SK-N-SH treated with all-trans-retinoic acid at 6 μM for 48 hours (cell line): ENCODE measurements at regions not wholly inside any gene's neighbourhood (a gene's known extent, or its start where the extent isn't known, plus 50 kb on each side); places are given as distances from the start of the nearest gene placed in this dataset.

Experiments
- ATAC-seq: fragments of 200-7000 bp; cut with Tn5 transposase; 3 replicates; pipeline ENCODE4 v1.9.1; 2020; ENCODE audit warnings: mild to moderate bottlenecking, moderate library complexity
- ARNTL ChIP-seq: fragments of 450-650 bp; formaldehyde crosslinking; IDR thresholded peaks from 2 replicates; pipeline ENCODE4 v1.5.0; 2020; ENCODE audit warnings: low read depth, mild to moderate bottlenecking, moderate library complexity, borderline replicate concordance
- CREB5 ChIP-seq: fragments of 250-450 bp; sonication (Bioruptor Pico); IDR thresholded peaks from 2 replicates; pipeline ENCODE4 v1.5.1; 2020; ENCODE audit warnings: low read depth, mild to moderate bottlenecking, moderate library complexity
- CSDC2 ChIP-seq: fragments of 250-450 bp; sonication (Bioruptor Pico); IDR thresholded peaks from 2 replicates; pipeline ENCODE4 v1.5.0; 2020; ENCODE audit warnings: mild to moderate bottlenecking, moderate library complexity
- ESRRG ChIP-seq: fragments of 250-450 bp; sonication (Bioruptor Pico); IDR thresholded peaks from 2 replicates; pipeline ENCODE4 v1.6.1; 2021; ENCODE audit warnings: mild to moderate bottlenecking
- GLIS3 ChIP-seq: fragments of 250-450 bp; sonication (Bioruptor Pico); IDR thresholded peaks from 2 replicates; pipeline ENCODE4 v1.5.0; 2020; ENCODE audit warnings: mild to moderate bottlenecking, moderate library complexity
- ISL1 ChIP-seq: fragments of 250-450 bp; sonication (Bioruptor Pico); IDR thresholded peaks from 2 replicates; pipeline ENCODE4 v2.1.2; 2022; ENCODE audit warnings: mild to moderate bottlenecking, moderate library complexity
- OSR1 ChIP-seq: fragments of 250-450 bp; sonication (Bioruptor Pico); IDR thresholded peaks from 2 replicates; pipeline ENCODE4 v1.8.0; 2022; ENCODE audit warnings: moderate library complexity, mild to moderate bottlenecking, inconsistent platforms
- PPARA ChIP-seq: fragments of 250-450 bp; sonication (Bioruptor Pico); IDR thresholded peaks from 2 replicates; pipeline ENCODE4 v1.5.0; 2020; ENCODE audit warnings: mild to moderate bottlenecking, borderline replicate concordance
- RARB ChIP-seq: fragments of 250-450 bp; sonication (Bioruptor Pico); IDR thresholded peaks from 2 replicates; pipeline ENCODE4 v1.8.0; 2021; ENCODE audit warnings: mild to moderate bottlenecking, moderate library complexity
- SNAI2 ChIP-seq: fragments of 250-450 bp; sonication (Bioruptor Pico); IDR thresholded peaks from 2 replicates; pipeline ENCODE4 v1.5.0; 2020; ENCODE audit warnings: mild to moderate bottlenecking, moderate library complexity
- TCF4 ChIP-seq: fragments of 250-450 bp; sonication (Bioruptor Pico); IDR thresholded peaks from 2 replicates; pipeline ENCODE4 v1.8.0; 2021; ENCODE audit warnings: mild to moderate bottlenecking, moderate library complexity, borderline replicate concordance
- TOX ChIP-seq: fragments of 250-450 bp; sonication (Bioruptor Pico); IDR thresholded peaks from 2 replicates; pipeline ENCODE4 v1.8.0; 2021; ENCODE audit warnings: mild to moderate bottlenecking, moderate library complexity, borderline replicate concordance
- TSHZ2 ChIP-seq: fragments of 250-450 bp; sonication (Bioruptor Pico); IDR thresholded peaks from 2 replicates; pipeline ENCODE4 v1.5.0; 2020; ENCODE audit warnings: mild to moderate bottlenecking, moderate library complexity
- ZC3H10 ChIP-seq: fragments of 250-450 bp; sonication (Bioruptor Pico); IDR thresholded peaks from 2 replicates; pipeline ENCODE4 v1.5.1; 2021; ENCODE audit warnings: mild to moderate bottlenecking, moderate library complexity
- ZFP3 ChIP-seq: fragments of 250-450 bp; sonication (Bioruptor Pico); IDR thresholded peaks from 2 replicates; pipeline ENCODE4 v1.5.0; 2020; ENCODE audit warnings: mild to moderate bottlenecking, moderate library complexity
- ZNF565 ChIP-seq: fragments of 450-650 bp; formaldehyde crosslinking; conservative IDR thresholded peaks from 2 replicates; pipeline ENCODE4 v1.5.0; 2020; ENCODE audit warnings: low read depth, mild to moderate bottlenecking, moderate library complexity
- ZNF70 ChIP-seq: fragments of 450-650 bp; formaldehyde crosslinking; IDR thresholded peaks from 2 replicates; pipeline ENCODE4 v1.5.0; 2020; ENCODE audit warnings: mild to moderate bottlenecking, moderate library complexity
- ZNF8 ChIP-seq: fragments of 450-650 bp; formaldehyde crosslinking; IDR thresholded peaks from 2 replicates; pipeline ENCODE4 v1.5.0; 2020; ENCODE audit warnings: mild to moderate bottlenecking, moderate library complexity
- TF ChIP-seq, protein P1 (sequence below): fragments of 250-450 bp; sonication (Bioruptor Pico); IDR thresholded peaks from 2 replicates; pipeline ENCODE4 v1.8.0; 2021; ENCODE audit warnings: low read depth, mild to moderate bottlenecking, moderate library complexity, borderline replicate concordance
- TF ChIP-seq, protein P2 (sequence below): fragments of 250-450 bp; sonication (Bioruptor Pico); IDR thresholded peaks from 2 replicates; pipeline ENCODE4 v1.5.1; 2021; ENCODE audit warnings: mild to moderate bottlenecking, moderate library complexity
- TF ChIP-seq, protein P3 (sequence below): fragments of 250-450 bp; sonication (Bioruptor Pico); IDR thresholded peaks from 2 replicates; pipeline ENCODE4 v1.8.0; 2020; ENCODE audit warnings: mild to moderate bottlenecking, moderate library complexity, borderline replicate concordance

DNA sequence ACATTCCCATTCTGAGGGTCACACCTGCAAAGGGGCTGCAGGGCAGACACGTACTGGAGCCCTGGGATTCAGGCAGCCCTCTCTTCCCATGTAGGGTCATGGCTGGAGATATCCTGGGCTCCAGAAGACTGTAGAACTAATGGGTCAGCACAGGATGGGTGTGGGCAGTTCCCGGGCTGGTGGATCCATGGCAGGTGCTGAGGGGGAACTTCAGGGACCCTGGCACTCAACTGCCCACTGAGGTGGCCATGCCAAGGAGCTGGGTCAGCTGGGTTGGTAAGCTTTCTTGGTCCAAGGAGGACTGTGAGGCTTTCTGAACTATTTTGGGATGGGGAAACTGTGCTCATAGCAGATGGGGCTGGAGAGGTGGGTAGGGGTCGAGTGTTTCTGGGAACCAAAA is 183.4 kb upstream of the RTL1 start:
- TF ChIP-seq PPARA (CRISPR knock-in tag): no peak
- TF ChIP-seq TOX (CRISPR knock-in tag): no peak
- no peak for TF ChIP-seq ISL1 (CRISPR knock-in tag)
- TF ChIP-seq OSR1 (CRISPR knock-in tag): no peak
- TF ChIP-seq TCF4 (CRISPR knock-in tag): no peak
- no peak for TF ChIP-seq CREB5 (CRISPR knock-in tag)
- TF ChIP-seq, protein P1, sequence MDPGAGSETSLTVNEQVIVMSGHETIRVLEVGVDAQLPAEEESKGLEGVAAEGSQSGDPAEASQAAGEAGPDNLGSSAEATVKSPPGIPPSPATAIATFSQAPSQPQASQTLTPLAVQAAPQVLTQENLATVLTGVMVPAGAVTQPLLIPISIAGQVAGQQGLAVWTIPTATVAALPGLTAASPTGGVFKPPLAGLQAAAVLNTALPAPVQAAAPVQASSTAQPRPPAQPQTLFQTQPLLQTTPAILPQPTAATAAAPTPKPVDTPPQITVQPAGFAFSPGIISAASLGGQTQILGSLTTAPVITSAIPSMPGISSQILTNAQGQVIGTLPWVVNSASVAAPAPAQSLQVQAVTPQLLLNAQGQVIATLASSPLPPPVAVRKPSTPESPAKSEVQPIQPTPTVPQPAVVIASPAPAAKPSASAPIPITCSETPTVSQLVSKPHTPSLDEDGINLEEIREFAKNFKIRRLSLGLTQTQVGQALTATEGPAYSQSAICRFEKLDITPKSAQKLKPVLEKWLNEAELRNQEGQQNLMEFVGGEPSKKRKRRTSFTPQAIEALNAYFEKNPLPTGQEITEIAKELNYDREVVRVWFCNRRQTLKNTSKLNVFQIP (CRISPR knock-in tag): no peak
- TF ChIP-seq ZNF70 (CRISPR knock-in tag): no peak
- TF ChIP-seq, protein P2, sequence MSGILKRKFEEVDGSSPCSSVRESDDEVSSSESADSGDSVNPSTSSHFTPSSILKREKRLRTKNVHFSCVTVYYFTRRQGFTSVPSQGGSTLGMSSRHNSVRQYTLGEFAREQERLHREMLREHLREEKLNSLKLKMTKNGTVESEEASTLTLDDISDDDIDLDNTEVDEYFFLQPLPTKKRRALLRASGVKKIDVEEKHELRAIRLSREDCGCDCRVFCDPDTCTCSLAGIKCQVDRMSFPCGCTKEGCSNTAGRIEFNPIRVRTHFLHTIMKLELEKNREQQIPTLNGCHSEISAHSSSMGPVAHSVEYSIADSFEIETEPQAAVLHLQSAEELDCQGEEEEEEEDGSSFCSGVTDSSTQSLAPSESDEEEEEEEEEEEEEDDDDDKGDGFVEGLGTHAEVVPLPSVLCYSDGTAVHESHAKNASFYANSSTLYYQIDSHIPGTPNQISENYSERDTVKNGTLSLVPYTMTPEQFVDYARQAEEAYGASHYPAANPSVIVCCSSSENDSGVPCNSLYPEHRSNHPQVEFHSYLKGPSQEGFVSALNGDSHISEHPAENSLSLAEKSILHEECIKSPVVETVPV: no peak
- no peak for TF ChIP-seq ZFP3
- TF ChIP-seq CSDC2 (CRISPR knock-in tag): no peak
- TF ChIP-seq TSHZ2 (CRISPR knock-in tag): no peak
- TF ChIP-seq ZNF565 (CRISPR knock-in tag): no peak
- no peak for TF ChIP-seq ESRRG
- TF ChIP-seq, protein P3, sequence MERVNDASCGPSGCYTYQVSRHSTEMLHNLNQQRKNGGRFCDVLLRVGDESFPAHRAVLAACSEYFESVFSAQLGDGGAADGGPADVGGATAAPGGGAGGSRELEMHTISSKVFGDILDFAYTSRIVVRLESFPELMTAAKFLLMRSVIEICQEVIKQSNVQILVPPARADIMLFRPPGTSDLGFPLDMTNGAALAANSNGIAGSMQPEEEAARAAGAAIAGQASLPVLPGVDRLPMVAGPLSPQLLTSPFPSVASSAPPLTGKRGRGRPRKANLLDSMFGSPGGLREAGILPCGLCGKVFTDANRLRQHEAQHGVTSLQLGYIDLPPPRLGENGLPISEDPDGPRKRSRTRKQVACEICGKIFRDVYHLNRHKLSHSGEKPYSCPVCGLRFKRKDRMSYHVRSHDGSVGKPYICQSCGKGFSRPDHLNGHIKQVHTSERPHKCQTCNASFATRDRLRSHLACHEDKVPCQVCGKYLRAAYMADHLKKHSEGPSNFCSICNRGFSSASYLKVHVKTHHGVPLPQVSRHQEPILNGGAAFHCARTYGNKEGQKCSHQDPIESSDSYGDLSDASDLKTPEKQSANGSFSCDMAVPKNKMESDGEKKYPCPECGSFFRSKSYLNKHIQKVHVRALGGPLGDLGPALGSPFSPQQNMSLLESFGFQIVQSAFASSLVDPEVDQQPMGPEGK: no peak
- ATAC-seq: no peak

DNA sequence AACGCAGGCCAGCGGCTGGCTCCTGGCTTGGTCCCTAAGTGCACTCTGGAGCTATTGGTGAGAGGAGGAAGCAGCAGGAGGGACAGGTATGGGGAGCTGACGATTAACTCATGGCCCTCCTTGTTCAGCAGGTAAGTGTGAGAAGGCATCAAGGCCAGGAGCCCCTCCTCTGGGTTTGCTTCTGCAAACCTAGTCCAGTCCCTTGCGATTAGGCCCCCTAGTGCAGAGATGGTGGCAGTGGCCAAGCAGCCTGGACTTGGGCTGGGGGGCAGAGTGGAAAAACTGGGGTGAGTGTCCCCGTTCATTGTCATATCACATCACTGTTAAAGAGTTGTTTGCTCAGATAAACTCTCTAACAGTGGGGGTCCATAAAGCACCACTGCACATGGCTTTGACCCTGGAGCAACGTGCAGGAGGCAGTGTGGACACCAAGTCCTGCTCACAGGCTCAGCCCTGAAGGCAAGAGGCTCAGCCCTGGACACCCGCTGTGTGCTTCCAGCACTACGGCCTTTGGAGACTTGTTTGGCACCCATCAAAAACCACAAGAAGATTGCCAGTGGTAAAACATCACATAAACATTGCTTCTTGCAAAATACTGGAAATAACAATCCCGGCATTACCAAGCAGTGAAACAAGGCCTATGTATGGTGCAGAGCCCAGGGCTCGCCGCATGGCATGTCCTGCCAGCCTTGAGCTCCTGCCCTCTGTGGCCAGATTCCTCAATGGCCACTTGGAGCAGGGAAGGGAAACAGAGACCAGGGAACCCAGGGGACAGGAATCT is 184.3 kb upstream of the RTL1 start:
- TF ChIP-seq RARB (CRISPR knock-in tag): no peak
- no peak for TF ChIP-seq TOX (CRISPR knock-in tag)
- no peak for TF ChIP-seq ZNF565 (CRISPR knock-in tag)
- no peak for TF ChIP-seq ZFP3
- TF ChIP-seq, protein P2: no peak
- TF ChIP-seq ZC3H10 (CRISPR knock-in tag): no peak
- no peak for TF ChIP-seq TCF4 (CRISPR knock-in tag)
- no peak for TF ChIP-seq GLIS3 (CRISPR knock-in tag)
- no peak for TF ChIP-seq ZNF8 (CRISPR knock-in tag)
- TF ChIP-seq SNAI2 (CRISPR knock-in tag): no peak
- TF ChIP-seq ARNTL (CRISPR knock-in tag): no peak
- TF ChIP-seq TSHZ2 (CRISPR knock-in tag): no peak
- no peak for TF ChIP-seq OSR1 (CRISPR knock-in tag)

More for the DNA sequence above, 184.3 kb upstream of the RTL1 start:
- ATAC-seq: no peak
